22Rv1 (cell line): ENCODE measurements at regions not wholly inside any gene's neighbourhood (a gene's known extent, or its start where the extent isn't known, plus 50 kb on each side); places are given as distances from the start of the nearest gene placed in this dataset.

Experiments
- H3K27ac ChIP-seq: fragments of 450-650 bp; 2 replicates; pipeline ENCODE4 v1.5.1; 2017
- CTCF ChIP-seq: fragments of 450-650 bp; IDR thresholded peaks from 2 replicates; pipeline ENCODE4 v1.5.1; 2017; ENCODE audit warnings: mild to moderate bottlenecking
- ZFX ChIP-seq: fragments of 450-650 bp; IDR thresholded peaks from 2 replicates; pipeline ENCODE4 v1.6.1; 2017; ENCODE audit warnings: antibody characterized with exemption, borderline replicate concordance

GRCh38 chr12:14281539-14281938, 83.9 kb upstream of the ATF7IP start:
- no peak for TF ChIP-seq ZFX
- no peak for TF ChIP-seq CTCF
- H3K27ac ChIP-seq = no peak overlapping the region

DNA sequence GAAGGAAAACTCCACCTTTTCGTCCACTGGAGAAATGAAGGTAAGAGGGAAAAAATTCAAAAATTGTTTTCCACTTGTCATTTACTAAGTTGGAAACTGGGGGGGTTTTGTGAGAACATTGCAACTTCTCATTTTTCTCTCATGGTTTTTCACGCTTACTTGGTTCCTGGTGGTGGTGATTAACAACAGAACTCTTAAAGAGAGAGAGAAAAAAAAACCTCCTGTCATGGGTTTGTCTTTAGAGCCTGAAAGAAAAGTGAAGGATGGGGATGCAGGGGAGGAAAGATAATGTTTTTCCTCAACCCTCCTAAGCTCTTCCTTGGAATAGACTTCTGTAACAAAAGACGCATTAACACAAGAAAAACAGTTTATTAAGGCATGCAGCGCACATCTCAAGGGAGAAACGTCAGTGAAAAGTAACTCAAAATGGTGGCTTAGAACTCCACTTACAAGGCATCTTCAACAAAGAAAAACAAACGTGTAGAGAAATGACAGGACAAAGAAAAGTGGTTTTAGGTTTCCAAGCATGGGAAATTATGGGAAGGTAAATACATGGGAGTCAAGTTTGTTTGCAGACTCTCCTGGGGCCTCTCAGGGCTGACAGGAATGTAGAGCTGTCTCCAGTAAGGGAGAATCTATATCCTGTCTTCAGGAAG, 81.9 kb upstream of the ATF7IP start:
- TF ChIP-seq ZFX (no peak), CTCF (no peak)
- no peak overlapping the region for H3K27ac ChIP-seq

GRCh38 chr12:14284184-14284722, 81.2 kb upstream of the ATF7IP start:
- TF ChIP-seq ZFX (no peak), CTCF (no peak)
- H3K27ac ChIP-seq = no peak overlapping the region

- no peak for TF ChIP-seq CTCF
- TF ChIP-seq ZFX = no peak
- no peak overlapping the region for H3K27ac ChIP-seq
Measured at GRCh38 chr12:14289601-14290000, 75.9 kb upstream of the ATF7IP start.

DNA sequence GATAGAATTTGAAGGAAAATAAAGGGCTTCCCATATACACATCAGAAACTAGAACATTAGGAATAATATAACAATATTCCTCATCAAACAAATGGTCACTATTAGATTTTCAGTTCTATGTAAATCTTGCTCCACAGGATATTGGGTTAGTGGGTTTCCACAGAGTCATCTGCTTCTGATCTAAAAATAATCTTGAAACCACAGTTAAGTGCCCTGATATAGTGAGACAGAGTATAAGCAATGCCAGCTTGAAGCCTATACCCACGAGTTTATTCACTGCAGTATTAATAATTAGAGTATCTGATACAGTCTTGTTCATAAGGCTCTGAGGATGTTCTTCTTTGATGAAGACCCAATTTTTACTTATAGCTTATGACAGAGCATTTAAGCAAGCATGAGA, 74.5 kb upstream of the ATF7IP start:
- H3K27ac ChIP-seq = no peak overlapping the region

DNA sequence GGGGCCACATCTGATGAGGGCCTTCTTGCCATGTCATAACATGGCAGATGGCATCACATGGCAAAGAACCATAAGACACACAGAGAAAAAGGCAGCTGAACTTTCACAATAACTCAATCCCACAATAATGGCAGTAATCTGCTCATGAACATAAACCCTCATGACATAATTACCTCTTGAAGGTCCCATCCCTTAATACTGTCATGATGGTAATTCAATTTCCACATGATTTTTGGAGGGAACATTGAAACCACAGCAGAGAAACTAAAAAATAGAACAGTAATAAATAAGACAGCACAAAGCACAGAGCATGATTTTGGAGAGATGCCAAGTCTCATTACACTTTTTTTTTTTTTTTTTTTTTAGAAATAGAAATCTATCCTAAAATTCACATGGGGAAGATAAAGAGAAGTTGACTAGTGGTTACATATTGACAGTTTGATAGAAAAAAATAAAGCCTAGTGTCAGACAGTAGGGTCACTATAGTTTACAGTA, 61.8 kb upstream of the ATF7IP start:
- no peak for TF ChIP-seq ZFX
- no peak overlapping the region for H3K27ac ChIP-seq

More for the DNA sequence above, 74.5 kb upstream of the ATF7IP start:
- no peak for TF ChIP-seq CTCF
- no peak for TF ChIP-seq ZFX

GRCh38 chr12:14307004-14307403, 58.5 kb upstream of the ATF7IP start:
- TF ChIP-seq CTCF (no peak), ZFX (no peak)
- no peak overlapping the region for H3K27ac ChIP-seq

GRCh38 chr12:14308516-14308915, 57.0 kb upstream of the ATF7IP start:
- no peak for TF ChIP-seq ZFX
- TF ChIP-seq CTCF = no peak
- H3K27ac ChIP-seq = no peak overlapping the region
